ENCODE measurements at regions not wholly inside any gene's neighbourhood (a gene's known extent, or its start where the extent isn't known, plus 50 kb on each side); places are given as distances from the start of the nearest gene placed in this dataset.

DNA sequence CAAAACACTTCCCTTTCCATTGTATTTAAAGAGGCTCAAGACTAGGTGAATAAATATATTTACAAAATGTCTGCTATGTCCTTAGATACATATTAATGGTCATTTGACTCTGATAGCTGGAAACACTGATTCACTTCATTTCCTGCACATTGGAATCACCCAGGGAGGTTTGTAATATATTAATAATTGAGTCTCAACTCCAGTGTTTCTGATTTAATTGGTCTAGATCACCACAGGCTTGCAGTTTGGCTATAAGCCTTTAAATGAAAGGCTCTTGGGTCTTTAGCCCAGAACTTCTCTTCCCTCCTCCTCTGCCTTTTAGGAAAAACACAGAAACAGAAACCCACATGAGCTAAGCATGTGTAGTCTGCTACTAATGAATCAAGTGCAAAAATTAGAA is 378.0 kb downstream of the TBC1D4 start:
- intact Hi-C loops (cut with DNase I) = no loop called here
- Histone ChIP-seq H3K27ac (no peak overlapping the region), H3K4me3 (no peak overlapping the region), H3K36me3 (no peaks in the 10 kb centered on the region), H3K27me3 (no peaks in the 10 kb centered on the region), H3K9me3 (no peaks in the 10 kb centered on the region), H3K4me1 (ENCODE audit: insufficient read depth) (no peaks in the 10 kb centered on the region)
- no peak for DNase-seq
- TF ChIP-seq, protein P1, sequence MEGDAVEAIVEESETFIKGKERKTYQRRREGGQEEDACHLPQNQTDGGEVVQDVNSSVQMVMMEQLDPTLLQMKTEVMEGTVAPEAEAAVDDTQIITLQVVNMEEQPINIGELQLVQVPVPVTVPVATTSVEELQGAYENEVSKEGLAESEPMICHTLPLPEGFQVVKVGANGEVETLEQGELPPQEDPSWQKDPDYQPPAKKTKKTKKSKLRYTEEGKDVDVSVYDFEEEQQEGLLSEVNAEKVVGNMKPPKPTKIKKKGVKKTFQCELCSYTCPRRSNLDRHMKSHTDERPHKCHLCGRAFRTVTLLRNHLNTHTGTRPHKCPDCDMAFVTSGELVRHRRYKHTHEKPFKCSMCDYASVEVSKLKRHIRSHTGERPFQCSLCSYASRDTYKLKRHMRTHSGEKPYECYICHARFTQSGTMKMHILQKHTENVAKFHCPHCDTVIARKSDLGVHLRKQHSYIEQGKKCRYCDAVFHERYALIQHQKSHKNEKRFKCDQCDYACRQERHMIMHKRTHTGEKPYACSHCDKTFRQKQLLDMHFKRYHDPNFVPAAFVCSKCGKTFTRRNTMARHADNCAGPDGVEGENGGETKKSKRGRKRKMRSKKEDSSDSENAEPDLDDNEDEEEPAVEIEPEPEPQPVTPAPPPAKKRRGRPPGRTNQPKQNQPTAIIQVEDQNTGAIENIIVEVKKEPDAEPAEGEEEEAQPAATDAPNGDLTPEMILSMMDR (IDR thresholded peaks at IDR 0.05) = no peak
- TF ChIP-seq EP300 (IDR thresholded peaks at IDR 0.05) (no peak), POLR2A (IDR thresholded peaks at IDR 0.05) (no peak)

DNA sequence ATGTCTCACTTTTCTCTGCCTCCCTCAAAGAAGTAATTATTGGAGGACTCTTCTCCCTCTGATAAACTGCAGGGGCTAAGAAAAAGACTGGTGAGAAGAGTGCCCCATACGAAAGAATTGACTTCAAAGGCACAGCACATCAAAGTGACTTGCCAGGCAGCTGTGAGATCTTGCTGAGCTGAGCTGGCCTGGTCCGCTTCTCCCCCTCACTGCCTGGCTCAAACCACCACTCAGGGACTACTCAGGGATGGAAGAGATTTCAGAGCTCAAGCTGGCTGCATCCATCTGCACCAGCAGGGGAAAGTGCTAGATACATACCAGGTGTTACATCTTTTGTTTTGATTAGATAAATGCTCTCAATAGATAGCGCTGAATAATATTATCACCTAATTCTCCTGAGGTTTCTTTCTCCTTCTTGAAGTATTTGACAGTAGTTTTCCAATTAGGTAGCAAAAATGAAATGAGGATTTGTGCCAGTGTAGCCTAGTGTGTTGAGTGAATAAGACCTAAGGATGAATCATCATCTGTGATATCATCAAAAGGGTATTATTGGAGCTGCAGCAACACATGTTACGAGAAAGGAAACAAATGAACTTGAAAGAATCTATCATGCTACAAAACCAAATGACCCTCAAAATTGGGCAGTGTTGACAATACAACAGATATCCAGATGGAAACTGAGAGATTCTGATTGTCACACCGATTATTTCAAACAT is 379.8 kb downstream of the TBC1D4 start:
- no peaks in the 10 kb centered on the region for H3K36me3 ChIP-seq
- intact Hi-C loops (cut with DNase I) = no loop called here
- WGBS, 3 donors = 82 to 86% (median 86%) methylated on average over 5 of the region's 5 CpGs
- H3K4me3 ChIP-seq = no peak overlapping the region
- H3K9me3 ChIP-seq = no peaks in the 10 kb centered on the region
- no peak overlapping the region for H3K27ac ChIP-seq
- H3K27me3 ChIP-seq = no peaks in the 10 kb centered on the region
- H3K4me1 ChIP-seq (ENCODE audit: insufficient read depth) = no peaks in the 10 kb centered on the region
- DNase-seq = no peak
- TF ChIP-seq, protein P1 (IDR thresholded peaks at IDR 0.05) = no peak
- TF ChIP-seq POLR2A (IDR thresholded peaks at IDR 0.05) (no peak), EP300 (IDR thresholded peaks at IDR 0.05) (no peak)

- Histone ChIP-seq H3K36me3 (no peaks in the 10 kb centered on the region), H3K27ac (no peak overlapping the region), H3K9me3 (no peaks in the 10 kb centered on the region), H3K4me1 (ENCODE audit: insufficient read depth) (no peaks in the 10 kb centered on the region), H3K4me3 (no peak overlapping the region), H3K27me3 (no peaks in the 10 kb centered on the region)
- no peak for DNase-seq
- 97 to 100% (median 98%) methylated on average over 1 of the region's 1 CpG for WGBS, 3 donors
- TF ChIP-seq EP300 (IDR thresholded peaks at IDR 0.05) (no peak), POLR2A (IDR thresholded peaks at IDR 0.05) (no peak)
- TF ChIP-seq, protein P1 (IDR thresholded peaks at IDR 0.05) = no peak
- intact Hi-C loops (cut with DNase I) = no loop called here
These were observed 380.6 kb downstream of the TBC1D4 start for GRCh38 chr13:75101348-75101747.

- DNase-seq = no peak
- Histone ChIP-seq H3K9me3 (no peaks in the 10 kb centered on the region), H3K4me3 (no peak overlapping the region), H3K27me3 (no peaks in the 10 kb centered on the region), H3K4me1 (ENCODE audit: insufficient read depth) (no peaks in the 10 kb centered on the region), H3K36me3 (no peaks in the 10 kb centered on the region), H3K27ac (no peak overlapping the region)
- no peak for TF ChIP-seq EP300 (IDR thresholded peaks at IDR 0.05)
- TF ChIP-seq, protein P1 (IDR thresholded peaks at IDR 0.05) = no peak
- TF ChIP-seq POLR2A (IDR thresholded peaks at IDR 0.05) = no peak
- intact Hi-C loops (cut with DNase I) = no loop called here
- WGBS, 3 donors = 71 to 79% (median 72%) methylated on average over 2 of the region's 2 CpGs
These were observed 389.8 kb downstream of the TBC1D4 start for GRCh38 chr13:75092143-75092542.

Data from ovary (tissue), 7 donors.